NCI-H510A (cell line): ENCODE measurements at regions not wholly inside any gene's neighbourhood (a gene's known extent, or its start where the extent isn't known, plus 50 kb on each side); places are given as distances from the start of the nearest gene placed in this dataset.
"Not testable (repeated sequence)": the region's sequence is repeated elsewhere in the genome, so short reads cannot be mapped to it uniquely, and the experiment has no call there.

ENCODE experiments used
- DNase-seq: peaks from one replicate; lab custom pipeline; 2025; lab: John Stamatoyannopoulos, UW

DNA sequence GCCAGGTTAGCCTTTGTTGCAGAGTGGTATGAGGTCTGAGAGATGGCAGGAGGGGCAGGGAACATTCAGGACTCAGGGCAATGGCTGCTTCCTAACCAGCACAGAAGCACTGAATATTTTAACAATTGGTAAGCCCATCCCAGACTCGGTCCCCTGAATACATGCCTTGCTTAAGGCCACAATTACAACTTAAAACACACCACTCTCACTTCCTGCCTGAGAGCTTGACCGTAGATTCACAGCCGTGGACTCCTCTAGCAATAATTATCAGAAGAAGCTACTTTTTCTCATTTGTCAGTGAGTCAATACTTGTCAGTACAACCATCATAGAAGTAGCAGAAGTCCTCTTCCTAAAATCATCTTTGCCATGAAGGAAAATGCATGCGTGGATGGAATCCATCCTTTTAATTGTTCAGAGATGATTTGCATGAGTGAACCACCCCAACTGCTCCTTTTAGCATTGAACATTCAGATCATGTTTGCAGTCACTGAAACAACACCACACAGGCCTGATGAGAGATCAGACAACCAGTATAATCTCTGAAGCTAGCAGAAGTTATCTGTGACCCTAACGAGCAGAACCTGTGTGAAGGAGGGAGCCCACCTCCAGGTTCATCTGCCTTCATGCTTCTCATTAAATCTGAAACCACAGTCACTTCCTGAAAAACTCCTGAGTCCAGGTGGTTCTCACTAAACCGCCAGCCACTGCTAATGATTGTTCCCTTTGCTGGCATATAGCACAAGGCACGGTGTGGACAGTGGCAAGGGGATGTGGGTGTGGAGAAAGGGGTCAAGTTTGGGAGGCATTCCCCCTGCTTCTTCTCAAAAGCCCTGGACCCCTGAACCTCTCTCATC lies 333.9 kb upstream of the CNR1 start:
- no peak for DNase-seq

DNA sequence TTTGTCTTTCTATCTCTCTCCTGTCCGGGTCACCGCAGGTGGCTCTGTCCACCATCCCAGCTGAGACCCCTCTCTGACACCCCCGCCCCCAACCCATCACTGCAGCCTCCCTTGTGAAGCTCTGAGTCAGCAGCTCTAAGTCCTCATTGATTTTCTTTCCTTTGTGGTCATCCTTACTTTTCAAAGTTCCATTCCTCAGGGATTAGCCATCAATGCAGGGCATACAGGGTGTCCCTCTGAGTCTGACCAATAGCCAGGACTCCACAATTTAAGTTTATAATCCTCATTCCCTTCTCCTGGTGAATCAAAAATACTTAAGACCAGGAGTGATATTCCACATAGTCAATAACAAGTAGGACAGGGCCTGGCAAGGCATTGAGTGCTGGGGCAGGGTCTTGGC lies 333.3 kb upstream of the CNR1 start:
- DNase-seq = no peak

GRCh38 chr6:88497403-88497802 lies 331.3 kb upstream of the CNR1 start:
- not testable (repeated sequence) for DNase-seq

GRCh38 chr6:88494401-88495140 lies 328.4 kb upstream of the CNR1 start:
- DNase-seq = no peak

DNA sequence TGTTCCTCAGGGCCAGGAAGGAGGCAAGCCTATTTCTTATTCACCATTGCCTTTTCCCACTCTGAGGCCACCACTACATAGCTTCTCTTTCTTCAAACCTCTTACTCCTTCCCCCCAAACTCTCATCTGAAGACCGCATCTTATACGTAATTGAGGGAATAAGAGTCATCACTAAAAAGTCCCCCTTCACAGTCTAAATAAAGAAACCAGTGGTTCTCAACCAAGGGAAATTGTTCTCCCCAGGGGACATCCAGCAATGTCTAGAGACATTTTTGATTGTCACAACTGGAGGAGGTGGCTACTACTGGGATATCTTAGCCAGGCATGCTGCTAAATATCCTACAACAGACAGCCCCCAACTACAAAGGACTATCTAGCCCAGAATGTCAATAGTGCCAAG lies 327.6 kb upstream of the CNR1 start:
- DNase-seq = no peak

DNA sequence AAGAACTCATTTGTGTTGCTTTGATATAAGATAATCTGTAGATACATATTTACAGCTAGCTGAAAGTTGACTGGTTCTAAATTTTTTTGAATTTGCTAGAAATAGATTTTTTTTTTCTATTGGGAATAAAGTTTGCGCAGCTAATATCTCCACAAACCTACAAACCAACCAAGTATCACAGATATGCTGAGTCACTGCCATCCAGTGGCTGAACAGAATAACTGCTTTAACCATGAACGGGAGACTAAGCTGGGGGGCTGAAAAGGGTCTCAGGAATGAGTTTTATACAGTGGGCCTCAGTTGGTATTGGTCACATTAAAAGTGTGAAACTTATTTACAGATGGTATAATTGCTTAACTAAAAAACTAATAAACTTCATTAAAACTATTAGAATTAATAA lies 326.7 kb upstream of the CNR1 start:
- DNase-seq = no peak

DNA sequence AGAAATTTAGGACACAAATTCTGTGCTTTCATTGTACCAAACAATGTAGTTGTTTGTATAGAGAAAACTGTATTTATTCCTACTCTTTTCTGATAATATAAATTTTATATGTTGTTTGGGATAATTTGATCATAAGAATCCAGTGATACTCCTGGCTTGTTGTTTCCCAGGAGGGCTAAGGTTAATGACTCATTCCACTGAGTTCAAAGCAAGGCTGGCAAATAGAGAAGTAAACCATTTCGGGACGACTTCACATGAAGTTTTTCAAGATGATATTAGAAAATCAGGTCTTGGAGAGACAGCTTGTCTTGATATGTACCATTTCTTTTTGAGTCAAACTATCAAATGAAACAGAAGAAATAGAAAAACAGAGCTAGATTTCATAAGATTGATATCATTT lies 326.1 kb upstream of the CNR1 start:
- DNase-seq = no peak

GRCh38 chr6:88491266-88491880 lies 325.2 kb upstream of the CNR1 start:
- DNase-seq = no peak

- DNase-seq = no peak
Observed at GRCh38 chr6:88490908-88491264, 324.7 kb upstream of the CNR1 start.

DNA sequence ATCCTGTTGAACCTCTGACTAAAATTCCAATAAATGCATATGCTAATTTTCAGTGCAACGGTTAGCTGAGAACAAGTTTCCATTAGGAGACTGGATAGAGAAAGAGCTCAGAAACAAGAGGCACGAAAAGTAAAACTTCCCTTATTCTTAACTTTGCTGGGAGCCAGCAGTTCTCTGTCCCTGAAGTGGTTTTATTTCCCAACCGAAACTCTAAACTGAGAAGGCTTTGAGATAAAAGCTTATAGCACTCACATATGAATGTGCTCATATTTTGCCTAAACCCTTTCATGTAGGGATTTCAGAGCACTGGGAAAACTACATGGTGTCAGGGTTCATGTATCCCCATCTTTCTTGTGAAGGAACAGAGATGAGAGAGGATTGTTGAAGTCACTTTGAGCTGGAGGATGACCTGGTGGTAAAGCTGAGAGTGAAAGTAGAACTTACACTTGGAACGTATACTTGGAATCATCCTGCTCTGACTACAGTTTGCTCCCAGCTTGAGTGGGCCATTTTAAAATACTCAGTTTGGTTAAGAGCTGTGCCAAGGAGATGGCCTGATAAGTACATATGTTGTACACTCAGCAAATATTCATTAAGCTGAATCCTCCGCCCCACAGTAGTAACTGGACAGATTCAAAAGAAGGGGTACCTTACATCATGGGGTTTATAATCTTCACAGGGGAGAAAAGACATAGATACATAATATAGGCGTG lies 324.2 kb upstream of the CNR1 start:
- no peak for DNase-seq

DNA sequence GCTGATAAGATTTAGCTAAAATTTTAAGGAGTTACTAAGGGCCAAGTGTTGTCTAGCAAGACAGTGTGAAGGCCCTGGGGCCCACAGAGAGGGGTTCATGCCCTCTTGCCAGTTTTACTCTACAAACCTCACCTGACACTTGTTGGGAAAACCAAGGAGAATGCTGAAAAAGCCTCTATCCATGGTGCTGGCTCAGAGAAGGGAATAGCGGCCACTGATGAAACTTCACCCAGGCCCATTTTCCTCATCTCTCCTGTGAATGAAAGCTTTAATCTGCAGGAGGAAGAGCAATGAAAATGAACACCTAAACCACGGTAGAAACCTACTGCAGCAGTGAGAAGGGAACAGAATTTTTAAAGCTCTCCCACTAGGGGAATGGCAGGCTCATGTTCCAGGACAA lies 317.3 kb upstream of the CNR1 start:
- no peak for DNase-seq

DNA sequence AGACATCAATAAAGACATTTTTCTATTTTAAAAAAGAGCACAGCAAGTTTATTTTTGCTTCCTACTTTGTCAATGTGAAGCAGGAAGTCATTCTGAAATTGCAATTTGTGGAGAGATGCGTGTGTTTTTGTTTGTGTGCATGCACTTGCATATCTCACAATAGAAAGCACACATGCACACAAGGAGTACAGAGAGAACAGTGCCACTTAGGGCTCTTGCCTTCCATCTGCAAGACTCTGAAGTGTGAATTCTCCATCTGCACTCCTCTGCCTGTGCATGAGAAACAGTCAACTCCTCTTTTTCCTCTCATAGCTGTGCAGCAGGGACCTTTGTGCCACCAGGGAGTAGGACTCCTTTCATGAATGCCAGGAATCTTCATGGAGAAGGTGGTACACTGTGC lies 316.3 kb upstream of the CNR1 start:
- no peak for DNase-seq

DNA sequence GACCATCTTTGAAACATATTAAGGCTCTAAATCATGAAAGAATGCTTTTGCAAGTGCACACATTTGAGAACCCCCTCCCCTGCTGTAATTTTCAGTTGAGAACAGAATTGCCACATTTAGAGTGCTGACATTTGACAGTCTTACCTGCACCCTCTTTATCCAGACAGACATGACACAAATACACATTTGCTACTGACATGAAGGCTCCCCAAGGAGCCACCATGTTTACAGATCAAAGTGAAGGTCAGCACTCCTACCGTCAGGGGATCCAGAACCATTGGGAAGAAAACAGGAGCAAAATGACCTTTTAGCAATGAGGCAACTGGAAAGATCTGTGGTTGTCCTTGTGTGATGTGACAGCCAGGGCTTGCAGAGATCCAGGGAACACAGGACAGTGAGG lies 315.4 kb upstream of the CNR1 start:
- no peak for DNase-seq

GRCh38 chr6:88480816-88481215 lies 314.7 kb upstream of the CNR1 start:
- DNase-seq = no peak

- DNase-seq = no peak
Observed at GRCh38 chr6:88477413-88477812, 311.3 kb upstream of the CNR1 start.

DNA sequence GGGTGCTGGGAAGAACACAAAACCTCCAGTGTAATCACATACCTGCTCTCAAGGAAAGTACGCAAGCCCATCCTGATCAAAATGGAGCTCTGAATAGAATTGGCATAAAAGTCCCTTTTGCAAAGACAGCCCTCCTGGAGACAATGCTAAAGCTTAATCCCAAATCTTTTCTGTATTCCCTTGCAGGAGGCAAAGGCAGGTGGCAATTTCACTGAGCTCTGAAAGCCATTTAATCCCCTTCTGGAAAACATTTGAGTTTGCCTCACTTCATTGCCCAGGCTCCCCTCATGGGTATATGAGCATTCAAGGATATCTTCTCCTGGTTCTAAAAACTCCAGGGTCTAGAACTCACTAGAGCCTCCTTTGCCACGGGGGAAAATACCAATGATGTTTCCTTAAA lies 310.2 kb upstream of the CNR1 start:
- no peak for DNase-seq

GRCh38 chr6:88474720-88475119 lies 308.6 kb upstream of the CNR1 start:
- no peak for DNase-seq

DNA sequence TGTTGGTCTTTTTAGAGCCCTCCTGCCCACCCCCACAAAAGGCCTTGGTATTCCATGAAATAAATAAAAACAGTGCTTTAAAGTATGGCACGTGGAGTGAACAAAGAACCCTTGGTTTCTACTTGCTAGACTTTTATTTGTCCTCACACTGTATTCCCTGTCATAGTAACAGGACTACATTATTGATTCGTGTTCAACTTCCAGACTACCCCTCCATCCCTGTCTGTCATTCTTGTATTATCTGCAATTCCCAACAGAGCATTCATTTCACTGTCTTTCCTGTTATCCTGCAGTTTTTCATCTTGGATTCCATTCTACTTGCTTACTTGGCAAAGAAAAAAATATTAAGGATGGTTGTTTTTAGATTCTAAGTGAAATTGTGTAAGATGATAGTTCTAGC lies 307.4 kb upstream of the CNR1 start:
- DNase-seq = no peak

- no peak for DNase-seq
Observed at GRCh38 chr6:88472851-88473525, 306.8 kb upstream of the CNR1 start.

DNA sequence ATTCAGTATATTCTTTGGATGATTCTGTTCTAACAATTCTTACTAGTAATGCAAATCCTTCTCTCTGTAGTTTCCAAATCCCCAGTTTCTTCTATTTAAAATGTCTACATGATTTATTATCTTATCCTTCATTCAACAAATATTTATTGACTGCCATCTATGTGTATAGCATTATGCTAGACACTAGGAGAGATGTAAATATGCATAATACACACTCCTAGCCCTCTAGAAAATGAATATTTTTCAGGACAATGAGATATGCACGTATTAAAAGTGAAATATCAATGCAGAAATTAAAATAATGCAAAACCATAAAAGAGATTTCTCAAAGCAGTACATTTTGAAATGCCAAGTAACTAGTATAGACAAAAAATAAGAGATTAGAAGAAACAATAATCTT lies 293.5 kb upstream of the CNR1 start:
- no peak for DNase-seq

DNA sequence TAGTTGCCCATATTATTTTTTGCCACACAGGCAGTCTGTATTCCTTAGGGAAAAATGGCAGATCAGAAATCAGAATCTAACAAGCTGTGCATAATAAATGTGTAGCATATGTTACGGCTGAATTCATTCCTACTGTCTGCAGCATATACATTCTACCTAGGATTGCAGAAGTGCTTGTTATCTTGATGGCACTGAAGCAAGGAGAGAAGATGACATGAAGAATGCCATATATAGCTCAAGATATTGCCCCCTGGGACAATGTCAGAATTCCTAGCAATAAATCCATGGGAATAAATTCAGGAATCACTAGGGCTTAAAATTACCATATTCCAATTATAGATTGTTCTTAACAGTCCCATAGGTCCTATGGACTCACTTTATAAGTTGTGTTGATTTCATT lies 293.0 kb upstream of the CNR1 start:
- DNase-seq = no peak

DNA sequence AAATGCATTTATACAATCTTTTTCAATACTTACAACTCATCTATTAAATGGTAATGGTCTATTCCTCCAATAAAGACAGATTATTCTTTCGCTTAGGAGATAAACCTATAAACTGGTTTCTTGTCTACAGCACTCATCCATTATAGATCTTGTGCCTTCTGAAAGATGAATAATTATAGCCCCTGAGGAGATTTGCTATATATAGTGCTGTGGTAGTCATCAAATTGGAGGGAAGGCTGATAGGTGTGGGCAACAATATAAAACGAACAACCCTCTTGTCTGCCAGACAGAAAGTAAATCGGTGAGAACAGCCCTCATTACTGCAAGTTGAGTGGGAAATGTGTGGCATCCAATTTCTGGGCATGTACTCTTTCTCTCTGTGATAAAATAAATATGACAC lies 292.5 kb upstream of the CNR1 start:
- no peak for DNase-seq
